GM19043 (cell line): ENCODE measurements at regions not wholly inside any gene's neighbourhood (a gene's known extent, or its start where the extent isn't known, plus 50 kb on each side); places are given as distances from the start of the nearest gene placed in this dataset.
"Not testable (repeated sequence)": the region's sequence is repeated elsewhere in the genome, so short reads cannot be mapped to it uniquely, and the experiment has no call there.

Experiments used
- ATAC-seq: cut with Tn5 transposase; IDR thresholded peaks from one replicate; pipeline ENCODE4 v1.9.1; 2021; ENCODE audit warnings: low read depth; ENCODE audit not compliant: unreplicated experiment

- ATAC-seq, result no peak
Observed at GRCh38 chr5:167934551-167934971, 356.9 kb upstream of the WWC1 start.

DNA sequence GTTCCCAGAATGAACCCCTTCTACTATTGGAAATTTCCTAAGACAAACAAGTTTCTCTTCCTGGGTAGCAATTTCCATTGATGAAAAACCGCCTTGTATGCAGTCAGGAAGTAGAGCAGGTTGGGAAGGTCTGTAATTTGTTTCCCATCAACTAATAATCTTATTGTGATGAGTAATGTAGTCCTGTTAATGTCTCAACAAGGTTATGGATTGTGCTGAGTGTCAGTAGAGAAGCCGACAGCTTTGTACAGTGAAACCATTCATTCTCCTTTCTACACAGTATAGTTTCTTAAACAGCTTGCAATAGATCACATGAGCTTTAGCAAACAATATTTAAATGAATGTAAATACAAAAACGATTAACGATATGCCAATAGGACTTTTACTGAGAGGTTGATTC is 355.4 kb upstream of the WWC1 start:
- no peak for ATAC-seq

- ATAC-seq, result no peak
Observed at GRCh38 chr5:167936944-167937634, 354.4 kb upstream of the WWC1 start.

DNA sequence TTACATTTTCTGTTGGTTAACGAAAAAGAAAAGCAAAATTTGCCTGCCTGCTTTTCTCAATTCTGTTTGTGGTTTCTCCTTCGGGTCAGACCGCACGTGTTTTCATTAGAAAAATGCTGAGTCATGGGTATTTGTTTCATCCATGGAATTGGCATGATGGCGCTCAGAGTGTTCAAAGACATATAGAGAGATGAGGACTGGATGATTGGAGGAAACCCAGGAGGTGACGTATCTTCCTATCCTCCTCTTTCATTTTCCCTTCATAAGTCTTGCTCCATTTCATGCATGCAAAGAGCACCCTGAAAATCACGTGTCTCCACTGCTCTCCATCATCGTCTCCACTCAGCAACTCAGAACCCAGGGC is 353.8 kb upstream of the WWC1 start:
- no peak for ATAC-seq

DNA sequence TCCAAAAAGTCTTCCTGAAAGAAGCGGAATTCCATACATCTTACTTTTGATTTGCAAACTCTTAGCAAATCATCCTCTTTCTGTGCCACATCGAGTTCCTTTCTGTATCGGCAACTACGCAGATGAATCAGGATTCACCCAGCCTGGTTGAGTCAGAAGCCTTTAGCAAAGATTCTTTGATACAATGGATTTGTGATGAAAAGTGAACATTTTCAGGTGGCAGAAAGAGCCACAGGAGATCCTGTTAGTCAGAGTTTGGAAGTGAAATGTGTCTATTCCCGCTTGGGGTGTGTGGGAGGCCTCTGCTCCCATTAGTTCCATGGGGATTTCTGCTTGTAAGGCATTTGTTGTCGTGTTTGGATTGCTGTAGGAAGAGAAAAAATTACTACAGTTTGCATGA is 351.8 kb upstream of the WWC1 start:
- ATAC-seq, result no peak

DNA sequence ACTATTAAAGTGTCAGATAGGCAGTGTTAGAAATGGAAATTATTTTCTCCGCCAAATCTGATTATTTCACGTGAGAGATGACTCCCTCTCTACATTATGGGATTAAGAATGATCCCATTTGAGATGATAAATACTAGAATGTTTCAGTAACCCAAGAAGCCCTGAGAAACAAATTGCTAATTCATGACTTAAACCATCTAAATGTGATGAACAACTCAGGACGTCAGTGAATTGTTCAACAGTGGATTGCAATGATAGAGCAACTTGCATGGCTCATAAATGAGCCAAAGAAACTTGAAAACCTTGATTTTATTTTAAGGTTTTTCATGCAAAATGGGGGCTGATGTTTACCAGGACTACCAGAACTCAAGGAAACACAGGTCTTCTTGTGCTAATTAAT is 350.5 kb upstream of the WWC1 start:
- no peak for ATAC-seq

DNA sequence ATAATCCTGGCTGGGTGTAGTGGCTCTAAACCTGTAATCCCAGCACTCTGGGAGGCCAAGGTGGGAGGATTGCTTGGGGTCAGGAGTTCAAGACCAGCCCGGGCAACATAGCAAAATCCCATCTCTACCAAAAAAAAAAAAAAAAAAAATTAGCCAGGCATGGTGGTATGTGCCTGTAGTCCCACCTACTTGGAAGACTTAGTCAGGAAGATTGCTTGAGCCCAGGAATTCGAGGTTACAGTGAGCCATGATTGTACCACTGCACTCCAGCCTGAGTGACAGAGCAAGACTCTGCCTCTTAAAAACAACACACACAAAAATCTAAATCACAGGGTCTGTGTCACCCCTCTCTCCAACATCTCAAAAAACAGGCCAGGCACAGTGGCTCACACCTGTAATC is 349.9 kb upstream of the WWC1 start:
- not testable (repeated sequence) for ATAC-seq

DNA sequence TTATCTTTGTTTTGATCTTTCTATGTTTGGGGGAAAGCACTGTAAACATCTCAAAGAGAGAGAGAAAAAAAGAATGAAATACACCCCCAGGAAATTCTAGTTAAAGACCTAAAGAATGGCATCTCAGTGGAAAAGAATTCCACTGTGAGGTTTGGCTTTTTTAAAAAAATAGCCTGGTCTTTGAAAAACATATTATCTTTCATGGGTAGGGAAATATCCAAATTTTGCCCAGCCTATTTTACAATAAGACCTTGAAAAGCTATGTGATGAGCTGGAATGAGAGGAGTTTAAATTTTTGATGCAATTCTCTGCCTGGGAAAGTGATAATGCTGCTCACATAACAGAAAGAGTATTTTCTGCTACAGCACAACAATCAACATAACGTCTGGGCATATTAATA is 348.1 kb upstream of the WWC1 start:
- ATAC-seq, result no peak

DNA sequence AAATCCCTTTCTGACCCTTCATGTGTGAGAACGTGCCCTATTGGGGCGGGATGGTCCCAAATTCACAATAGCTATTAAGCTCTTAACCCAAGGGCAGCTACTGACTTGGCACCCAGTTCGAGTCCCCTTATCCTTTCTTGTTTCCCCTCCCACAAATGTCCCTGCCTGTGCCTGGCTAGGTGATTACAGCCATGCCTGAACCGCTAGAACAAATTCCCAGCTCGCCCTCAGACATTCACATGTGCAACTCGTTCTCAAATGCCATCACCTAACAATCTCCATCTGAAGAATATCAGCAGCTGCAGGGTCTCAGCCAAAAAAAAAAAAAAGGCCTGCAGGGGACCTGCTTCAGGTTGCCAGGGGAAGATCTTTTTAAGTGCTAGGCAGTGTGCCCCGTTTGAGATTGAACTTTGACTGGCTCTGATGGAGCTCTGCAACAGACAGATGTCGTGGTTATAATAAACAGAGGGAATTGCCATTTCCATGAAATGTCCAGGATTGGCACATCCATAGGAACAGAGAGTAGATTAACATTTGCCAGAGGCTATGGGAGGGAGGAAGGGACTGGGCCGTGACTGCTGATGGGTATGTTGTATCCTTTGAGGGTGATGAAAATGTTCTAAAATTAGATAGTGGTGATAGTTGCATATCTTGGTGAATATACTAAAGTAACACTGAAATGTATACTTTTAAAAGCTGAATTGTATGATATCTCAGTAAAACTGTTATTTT is 347.2 kb upstream of the WWC1 start:
- ATAC-seq, result no peak

DNA sequence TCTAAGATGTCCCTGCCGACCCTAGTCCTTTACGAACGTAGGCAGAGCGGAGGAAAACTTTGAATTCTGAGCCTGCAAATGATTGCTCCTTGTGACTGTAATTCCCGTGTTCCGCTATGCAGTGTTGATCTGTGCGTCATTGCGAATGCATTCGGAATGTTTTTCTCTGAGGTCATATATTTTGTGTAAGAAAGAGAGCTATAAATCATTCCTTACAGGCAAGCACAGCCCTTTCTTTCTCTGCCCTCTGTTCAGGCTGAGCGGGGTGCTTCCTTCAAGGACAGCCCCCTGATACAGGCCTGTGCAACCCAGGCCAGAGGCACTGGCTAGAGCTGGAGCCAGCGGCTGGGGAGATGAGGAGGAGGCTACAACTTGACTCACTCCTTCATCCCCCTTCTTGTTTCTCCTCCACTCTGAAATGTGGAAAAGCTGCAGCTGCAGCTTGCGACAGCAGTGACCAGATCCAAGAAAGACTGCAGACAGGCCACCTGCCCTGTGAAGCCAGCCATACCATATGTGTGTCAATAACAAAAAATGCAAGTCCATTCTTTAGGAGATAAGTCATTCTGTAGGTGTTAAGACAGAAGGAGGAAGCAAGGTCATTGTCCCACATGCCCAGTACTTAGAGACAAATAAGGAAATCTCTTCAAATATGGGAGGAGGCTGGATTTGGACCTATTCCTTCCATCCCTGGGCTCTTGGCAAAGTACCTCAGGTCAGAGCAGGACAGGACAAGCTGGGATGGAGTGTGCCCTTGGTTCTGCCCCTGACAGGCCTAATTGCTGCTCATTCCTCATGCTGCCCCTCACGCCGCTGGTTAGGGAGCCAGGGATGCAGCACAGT is 345.7 kb upstream of the WWC1 start:
- ATAC-seq, result no peak

GRCh38 chr5:167947306-167947705 is 344.1 kb upstream of the WWC1 start:
- ATAC-seq, result no peak

- ATAC-seq, result no peak
Observed at GRCh38 chr5:167948251-167948650, 343.2 kb upstream of the WWC1 start.

- ATAC-seq, result no peak
Observed at GRCh38 chr5:167949435-167949834, 342.0 kb upstream of the WWC1 start.

DNA sequence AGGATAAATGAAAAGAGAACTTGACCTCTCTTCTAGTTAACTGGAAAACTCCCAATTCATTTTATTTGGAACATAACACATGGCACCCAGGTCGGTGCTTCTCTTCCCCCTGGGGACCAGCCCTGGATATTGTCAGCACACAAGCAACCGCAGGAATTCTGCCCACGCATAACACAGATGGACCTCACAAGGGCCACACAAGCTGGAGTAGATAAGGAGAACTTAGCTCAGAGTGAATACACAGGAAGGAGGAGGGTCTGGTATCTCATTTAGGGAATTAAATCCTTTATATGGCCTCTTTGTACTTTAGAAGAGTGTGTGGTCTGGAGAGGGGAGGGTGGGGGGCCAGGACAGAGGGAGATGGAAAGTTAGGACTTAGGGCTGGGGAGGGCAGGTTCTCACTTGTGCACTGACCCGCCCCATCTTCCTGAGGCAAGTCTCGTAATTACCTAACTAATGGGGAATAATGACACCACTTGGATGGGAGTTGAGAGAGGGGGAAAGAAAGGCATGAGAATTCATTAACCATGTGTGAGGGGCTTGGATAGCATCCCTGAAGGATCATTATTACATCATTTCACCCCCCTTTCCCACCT is 341.2 kb upstream of the WWC1 start:
- ATAC-seq, result no peak

DNA sequence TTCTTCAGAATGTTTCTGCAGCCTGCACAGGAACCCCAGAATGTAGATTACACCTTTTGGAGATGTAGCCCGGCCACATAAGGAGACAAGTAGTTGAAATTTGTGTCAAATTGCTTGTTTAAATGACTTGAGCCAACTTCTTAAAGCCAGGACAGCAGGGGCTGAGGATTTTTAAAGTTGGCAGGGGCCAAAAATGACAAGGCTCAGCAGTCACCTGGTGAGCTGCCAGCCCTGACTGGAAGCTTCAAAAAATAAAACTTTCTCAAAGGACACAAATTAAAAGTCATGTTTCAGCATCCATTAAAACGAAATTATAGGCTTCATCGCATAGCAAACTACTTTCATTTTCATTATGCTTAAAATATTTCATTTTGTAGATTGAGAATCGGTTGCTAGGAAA is 340.3 kb upstream of the WWC1 start:
- ATAC-seq, result no peak

- ATAC-seq, result no peak
Observed at GRCh38 chr5:167952278-167952995, 339.0 kb upstream of the WWC1 start.

GRCh38 chr5:167953151-167953798 is 338.2 kb upstream of the WWC1 start:
- no peak for ATAC-seq

GRCh38 chr5:167961731-167962130 is 329.7 kb upstream of the WWC1 start:
- ATAC-seq, result no peak

GRCh38 chr5:167964529-167964928 is 326.9 kb upstream of the WWC1 start:
- no peak for ATAC-seq

DNA sequence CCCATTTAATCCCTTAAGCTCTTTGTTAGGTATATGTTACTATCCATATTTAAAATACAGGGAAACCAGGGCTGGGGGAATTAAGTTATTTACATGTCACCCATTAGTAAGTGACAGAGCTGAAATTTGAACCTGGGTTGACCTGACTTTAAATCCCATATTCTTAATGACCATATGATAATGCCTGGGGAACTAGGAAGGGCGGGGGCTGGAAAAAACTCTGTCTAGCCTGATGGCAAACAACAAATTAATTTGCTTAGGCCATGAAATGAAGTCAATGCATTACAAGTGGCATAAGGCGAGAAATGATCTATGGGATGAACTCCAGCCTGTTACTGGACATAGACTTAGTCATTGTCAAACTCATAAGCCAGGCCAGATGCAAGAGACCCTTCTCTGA is 325.7 kb upstream of the WWC1 start:
- ATAC-seq, result no peak
